ENCODE measurements at regions not wholly inside any gene's neighbourhood (a gene's known extent, or its start where the extent isn't known, plus 50 kb on each side); places are given as distances from the start of the nearest gene placed in this dataset.
"Not testable (repeated sequence)": the region's sequence is repeated elsewhere in the genome, so short reads cannot be mapped to it uniquely, and the experiment has no call there.

GRCh38 chr13:65353951-65354350 lies 1876.2 kb downstream of the PCDH9 start:
- no peaks in the 10 kb centered on the region for H3K27me3 ChIP-seq (ENCODE audit: insufficient read depth, low read length)
- H2AFZ ChIP-seq (ENCODE audit: low read length): no peak overlapping the region
- no peaks in the 10 kb centered on the region for H3K79me2 ChIP-seq (ENCODE audit: insufficient read depth, low read length)
- H3K4me1 ChIP-seq (ENCODE audit: insufficient read depth, low read length): no peaks in the 10 kb centered on the region
- TF ChIP-seq CTCF (IDR thresholded peaks at IDR 0.05; ENCODE audit: extremely low read depth, low read depth, low read length): no peak
- H4K20me1 ChIP-seq (ENCODE audit: insufficient read depth, low read length): no peaks in the 10 kb centered on the region
- no peaks in the 10 kb centered on the region for H3K9me3 ChIP-seq (ENCODE audit: low read depth, low read length)
- no peak overlapping the region for H3K4me3 ChIP-seq (ENCODE audit: insufficient read depth, low read length)
- DNase-seq (ENCODE audit: insufficient read length, low spot score, missing footprints): no peak
- no peak overlapping the region for H3K4me2 ChIP-seq (ENCODE audit: insufficient read depth, low read length)
- no peak overlapping the region for H3K27ac ChIP-seq (ENCODE audit: low read depth, low read length)
- no peaks in the 10 kb centered on the region for H3K36me3 ChIP-seq (ENCODE audit: insufficient read depth, low read length)

DNA sequence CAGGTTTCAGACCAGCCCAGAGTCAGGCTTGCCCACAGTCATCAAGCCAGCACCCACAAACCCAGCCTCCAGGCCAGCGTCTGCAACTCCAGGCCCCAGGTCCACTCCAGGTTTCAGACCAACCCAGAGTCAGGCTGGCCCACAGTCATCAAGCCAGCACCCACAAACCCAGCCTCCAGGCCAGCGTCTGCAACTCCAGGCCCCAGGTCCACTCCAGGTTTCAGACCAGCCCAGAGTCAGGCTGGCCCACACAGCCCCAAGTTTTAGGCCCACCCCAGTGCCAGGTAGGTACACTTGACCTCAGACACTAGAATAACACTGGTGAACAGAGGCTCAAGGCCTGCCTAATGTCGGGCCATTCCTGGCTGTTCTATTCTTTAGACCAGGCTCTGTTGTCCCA lies 1877.0 kb downstream of the PCDH9 start:
- not testable (repeated sequence) for H3K27me3 ChIP-seq (ENCODE audit: insufficient read depth, low read length)

GRCh38 chr13:65347420-65348030 lies 1882.6 kb downstream of the PCDH9 start:
- Histone ChIP-seq H3K4me1 (ENCODE audit: insufficient read depth, low read length) (no peaks in the 10 kb centered on the region), H3K4me3 (ENCODE audit: insufficient read depth, low read length) (no peak overlapping the region), H3K9me3 (ENCODE audit: low read depth, low read length) (no peaks in the 10 kb centered on the region), H2AFZ (ENCODE audit: low read length) (no peak overlapping the region), H3K27me3 (ENCODE audit: insufficient read depth, low read length) (no peaks in the 10 kb centered on the region), H3K27ac (ENCODE audit: low read depth, low read length) (no peak overlapping the region), H3K36me3 (ENCODE audit: insufficient read depth, low read length) (no peaks in the 10 kb centered on the region), H3K4me2 (ENCODE audit: insufficient read depth, low read length) (no peak overlapping the region), H3K79me2 (ENCODE audit: insufficient read depth, low read length) (no peaks in the 10 kb centered on the region), H4K20me1 (ENCODE audit: insufficient read depth, low read length) (no peaks in the 10 kb centered on the region)
- TF ChIP-seq CTCF (IDR thresholded peaks at IDR 0.05; ENCODE audit: extremely low read depth, low read depth, low read length): no peak
- DNase-seq (ENCODE audit: insufficient read length, low spot score, missing footprints): no peak

More for the DNA sequence above, 1877.0 kb downstream of the PCDH9 start:
- H3K9me3 ChIP-seq (ENCODE audit: low read depth, low read length); H3K36me3 ChIP-seq (ENCODE audit: insufficient read depth, low read length); H3K4me3 ChIP-seq (ENCODE audit: insufficient read depth, low read length); H3K4me2 ChIP-seq (ENCODE audit: insufficient read depth, low read length); H3K79me2 ChIP-seq (ENCODE audit: insufficient read depth, low read length); H4K20me1 ChIP-seq (ENCODE audit: insufficient read depth, low read length); DNase-seq (ENCODE audit: insufficient read length, low spot score, missing footprints); H3K27ac ChIP-seq (ENCODE audit: low read depth, low read length); H2AFZ ChIP-seq (ENCODE audit: low read length); H3K4me1 ChIP-seq (ENCODE audit: insufficient read depth, low read length): not testable (repeated sequence)

GRCh38 chr13:65343898-65344663 lies 1886.1 kb downstream of the PCDH9 start:
- Histone ChIP-seq H2AFZ (ENCODE audit: low read length) (no peak overlapping the region), H3K9me3 (ENCODE audit: low read depth, low read length) (no peaks in the 10 kb centered on the region), H3K27ac (ENCODE audit: low read depth, low read length) (no peak overlapping the region), H3K4me2 (ENCODE audit: insufficient read depth, low read length) (no peak overlapping the region), H3K36me3 (ENCODE audit: insufficient read depth, low read length) (no peaks in the 10 kb centered on the region), H4K20me1 (ENCODE audit: insufficient read depth, low read length) (no peaks in the 10 kb centered on the region), H3K79me2 (ENCODE audit: insufficient read depth, low read length) (no peaks in the 10 kb centered on the region), H3K4me3 (ENCODE audit: insufficient read depth, low read length) (no peak overlapping the region), H3K4me1 (ENCODE audit: insufficient read depth, low read length) (no peaks in the 10 kb centered on the region), H3K27me3 (ENCODE audit: insufficient read depth, low read length) (no peaks in the 10 kb centered on the region)
- DNase-seq (ENCODE audit: insufficient read length, low spot score, missing footprints): no peak
- no peak for TF ChIP-seq CTCF (IDR thresholded peaks at IDR 0.05; ENCODE audit: extremely low read depth, low read depth, low read length)

All from osteoblast (primary cell).